ENCODE measurements at regions not wholly inside any gene's neighbourhood (a gene's known extent, or its start where the extent isn't known, plus 50 kb on each side); places are given as distances from the start of the nearest gene placed in this dataset.

GRCh38 chr6:51536728-51537127 lies 550.7 kb downstream of the PKHD1 start:
- intact Hi-C loops (cut with micrococcal nuclease): no loop called here
- H3K4me1 ChIP-seq: no peaks in the 10 kb centered on the region

DNA sequence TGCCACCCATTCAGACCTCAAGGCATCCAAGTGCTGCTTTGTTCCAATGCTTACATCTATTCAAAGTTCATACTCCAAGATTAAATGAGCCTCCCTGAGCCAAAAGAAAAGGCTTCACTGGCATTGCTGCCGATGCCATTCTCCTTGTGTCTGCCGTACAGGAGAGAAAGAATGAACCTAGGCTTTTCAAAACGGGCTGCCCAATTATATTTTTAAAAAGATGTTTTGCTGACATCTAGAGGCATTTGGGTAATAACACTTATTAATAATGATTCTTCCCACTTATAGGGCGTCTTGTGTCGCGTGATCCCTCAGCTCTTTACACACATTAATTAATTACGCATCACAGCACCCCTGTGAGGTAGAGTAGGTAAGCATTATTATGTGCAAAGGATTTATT lies 545.6 kb downstream of the PKHD1 start:
- H3K4me3 ChIP-seq: no peak overlapping the region
- intact Hi-C loops (cut with micrococcal nuclease): no loop called here
- H3K27ac ChIP-seq (replicated peaks): no peak overlapping the region
- H3K36me3 ChIP-seq: no peaks in the 10 kb centered on the region
- peaks cover 48% of the 10 kb centered on the region for H3K27me3 ChIP-seq (ENCODE audit: low read depth)
- no peak for DNase-seq
- H3K9me3 ChIP-seq (replicated peaks): no peaks in the 10 kb centered on the region
- no peaks in the 10 kb centered on the region for H3K4me1 ChIP-seq
- TF ChIP-seq, protein P1, sequence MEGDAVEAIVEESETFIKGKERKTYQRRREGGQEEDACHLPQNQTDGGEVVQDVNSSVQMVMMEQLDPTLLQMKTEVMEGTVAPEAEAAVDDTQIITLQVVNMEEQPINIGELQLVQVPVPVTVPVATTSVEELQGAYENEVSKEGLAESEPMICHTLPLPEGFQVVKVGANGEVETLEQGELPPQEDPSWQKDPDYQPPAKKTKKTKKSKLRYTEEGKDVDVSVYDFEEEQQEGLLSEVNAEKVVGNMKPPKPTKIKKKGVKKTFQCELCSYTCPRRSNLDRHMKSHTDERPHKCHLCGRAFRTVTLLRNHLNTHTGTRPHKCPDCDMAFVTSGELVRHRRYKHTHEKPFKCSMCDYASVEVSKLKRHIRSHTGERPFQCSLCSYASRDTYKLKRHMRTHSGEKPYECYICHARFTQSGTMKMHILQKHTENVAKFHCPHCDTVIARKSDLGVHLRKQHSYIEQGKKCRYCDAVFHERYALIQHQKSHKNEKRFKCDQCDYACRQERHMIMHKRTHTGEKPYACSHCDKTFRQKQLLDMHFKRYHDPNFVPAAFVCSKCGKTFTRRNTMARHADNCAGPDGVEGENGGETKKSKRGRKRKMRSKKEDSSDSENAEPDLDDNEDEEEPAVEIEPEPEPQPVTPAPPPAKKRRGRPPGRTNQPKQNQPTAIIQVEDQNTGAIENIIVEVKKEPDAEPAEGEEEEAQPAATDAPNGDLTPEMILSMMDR (IDR thresholded peaks at IDR 0.05; ENCODE audit: borderline replicate concordance): no peak

More at GRCh38 chr6:51536728-51537127, 550.7 kb downstream of the PKHD1 start:
- Histone ChIP-seq H3K9me3 (replicated peaks) (no peaks in the 10 kb centered on the region), H3K27ac (replicated peaks) (no peak overlapping the region), H3K27me3 (ENCODE audit: low read depth) (peaks cover 45% of the 10 kb centered on the region), H3K4me3 (no peak overlapping the region), H3K36me3 (no peaks in the 10 kb centered on the region)
- TF ChIP-seq, protein P1 (IDR thresholded peaks at IDR 0.05; ENCODE audit: borderline replicate concordance): no peak
- no peak for DNase-seq

GRCh38 chr6:51542475-51542874 lies 544.9 kb downstream of the PKHD1 start:
- Histone ChIP-seq H3K4me3 (no peak overlapping the region), H3K27me3 (ENCODE audit: low read depth) (peaks cover 45% of the 10 kb centered on the region), H3K36me3 (no peaks in the 10 kb centered on the region), H3K4me1 (no peaks in the 10 kb centered on the region), H3K9me3 (replicated peaks) (no peaks in the 10 kb centered on the region), H3K27ac (replicated peaks) (no peak overlapping the region)
- DNase-seq: no peak
- TF ChIP-seq, protein P1 (IDR thresholded peaks at IDR 0.05; ENCODE audit: borderline replicate concordance): no peak
- intact Hi-C loops (cut with micrococcal nuclease): no loop called here

DNA sequence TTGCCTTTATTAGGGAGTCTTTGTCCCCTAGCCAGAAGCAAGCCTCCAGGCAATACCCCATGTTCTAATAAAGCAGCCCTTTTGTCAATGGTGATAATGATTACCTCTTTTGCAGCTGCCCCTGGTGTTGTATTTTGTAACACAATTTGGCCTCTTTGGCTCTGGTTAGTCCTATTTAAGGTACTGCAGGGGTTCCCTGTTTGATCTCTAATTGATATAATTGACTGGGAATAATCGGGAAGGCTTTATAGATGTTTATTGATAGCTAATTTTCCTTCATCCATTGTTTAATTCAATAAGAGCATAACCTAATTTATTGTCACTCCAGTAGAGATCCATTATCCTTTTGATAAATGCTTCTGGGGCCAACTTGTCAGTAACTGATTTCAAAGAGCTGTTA lies 537.2 kb downstream of the PKHD1 start:
- Histone ChIP-seq H3K4me1 (no peaks in the 10 kb centered on the region), H3K36me3 (no peaks in the 10 kb centered on the region), H3K9me3 (replicated peaks) (no peaks in the 10 kb centered on the region), H3K4me3 (no peak overlapping the region), H3K27me3 (ENCODE audit: low read depth) (peaks cover 3% of the 10 kb centered on the region), H3K27ac (replicated peaks) (no peak overlapping the region)
- TF ChIP-seq, protein P1 (IDR thresholded peaks at IDR 0.05; ENCODE audit: borderline replicate concordance): no peak
- intact Hi-C loops (cut with micrococcal nuclease): no loop called here
- no peak for DNase-seq

- Histone ChIP-seq H3K27me3 (ENCODE audit: low read depth) (peaks cover 9% of the 10 kb centered on the region), H3K27ac (replicated peaks) (no peak overlapping the region), H3K4me3 (no peak overlapping the region), H3K4me1 (no peaks in the 10 kb centered on the region), H3K36me3 (no peaks in the 10 kb centered on the region), H3K9me3 (replicated peaks) (no peaks in the 10 kb centered on the region)
- no peak for DNase-seq
- intact Hi-C loops (cut with micrococcal nuclease): no loop called here
- TF ChIP-seq, protein P1 (IDR thresholded peaks at IDR 0.05; ENCODE audit: borderline replicate concordance): no peak
Observed at GRCh38 chr6:51552435-51552834, 535.0 kb downstream of the PKHD1 start.
